Thyroid gland (tissue), 4 donors: ENCODE measurements at regions not wholly inside any gene's neighbourhood (a gene's known extent, or its start where the extent isn't known, plus 50 kb on each side); places are given as distances from the start of the nearest gene placed in this dataset.

ENCODE experiments used
- DNase-seq, 2 donors: peaks; one replicate each; pipeline ENCODE4 v3.0.0-alpha.2; 2019
- H3K27ac ChIP-seq, 3 donors: fragments of 200-600 bp; sonication (generic); 1 replicate in 2 of 3; 2 replicates in 1 of 3; pipeline ENCODE4 v1.5.1; 2016 to 2019; ENCODE audit warnings: mild to moderate bottlenecking in 1 of 3, moderate library complexity in 1 of 3
- H3K27me3 ChIP-seq: fragments of 200-600 bp; sonication (generic); one replicate; pipeline ENCODE4 v1.5.1; 2019
- H3K36me3 ChIP-seq, 2 donors: fragments of 200-600 bp; sonication (generic); one replicate each; pipeline ENCODE4 v1.5.1; 2016 to 2019
- H3K4me1 ChIP-seq, 2 donors: fragments of 200-600 bp; sonication (generic); one replicate each; pipeline ENCODE4 v1.5.1; 2017 to 2019
- H3K4me3 ChIP-seq, 3 donors: fragments of 200-600 bp; sonication (generic); replicated peaks in 1 of 3; 1 replicate in 2 of 3; 2 replicates in 1 of 3; pipeline ENCODE4 v1.5.1; 2016; ENCODE audit warnings: mild to moderate bottlenecking in 1 of 3
- H3K9me3 ChIP-seq: fragments of 200-600 bp; sonication (generic); one replicate; pipeline ENCODE4 v1.5.1; 2017
- POLR2A ChIP-seq, 2 donors: fragments of 450-650 bp; IDR thresholded peaks; one replicate each; pipeline ENCODE4 v1.6.1; 2017; ENCODE audit warnings: antibody characterized with exemption in 2 of 2, mild to moderate bottlenecking in 2 of 2, moderate library complexity in 1 of 2
- WGBS, 2 donors: methylation state at CpG; one replicate each; pipeline ENCODE4 v1.1.5; 2017; 5-methylcytosine and 5-hydroxymethylcytosine counted together
- intact Hi-C: fragments of 100-400 bp; cut with DNase I; formaldehyde crosslinking; loops from one replicate; pipeline ENCODE4 v1.15.1; 2023
- TF ChIP-seq, protein P1 (sequence below), 6 experiments: fragments of 200-600 bp in 3 of 6; fragments of 450-650 bp in 3 of 6; sonication (generic) in 3 of 6; IDR thresholded peaks; one replicate each; pipeline ENCODE4 v1.5.1; 2016 to 2019; ENCODE audit warnings: antibody characterized with exemption in 6 of 6, mild to moderate bottlenecking in 2 of 6, inconsistent platforms in 1 of 6, moderate library complexity in 1 of 6

- no peak overlapping the region for H3K4me3 ChIP-seq
- no peak overlapping the region for H3K27ac ChIP-seq
- TF ChIP-seq, protein P1, sequence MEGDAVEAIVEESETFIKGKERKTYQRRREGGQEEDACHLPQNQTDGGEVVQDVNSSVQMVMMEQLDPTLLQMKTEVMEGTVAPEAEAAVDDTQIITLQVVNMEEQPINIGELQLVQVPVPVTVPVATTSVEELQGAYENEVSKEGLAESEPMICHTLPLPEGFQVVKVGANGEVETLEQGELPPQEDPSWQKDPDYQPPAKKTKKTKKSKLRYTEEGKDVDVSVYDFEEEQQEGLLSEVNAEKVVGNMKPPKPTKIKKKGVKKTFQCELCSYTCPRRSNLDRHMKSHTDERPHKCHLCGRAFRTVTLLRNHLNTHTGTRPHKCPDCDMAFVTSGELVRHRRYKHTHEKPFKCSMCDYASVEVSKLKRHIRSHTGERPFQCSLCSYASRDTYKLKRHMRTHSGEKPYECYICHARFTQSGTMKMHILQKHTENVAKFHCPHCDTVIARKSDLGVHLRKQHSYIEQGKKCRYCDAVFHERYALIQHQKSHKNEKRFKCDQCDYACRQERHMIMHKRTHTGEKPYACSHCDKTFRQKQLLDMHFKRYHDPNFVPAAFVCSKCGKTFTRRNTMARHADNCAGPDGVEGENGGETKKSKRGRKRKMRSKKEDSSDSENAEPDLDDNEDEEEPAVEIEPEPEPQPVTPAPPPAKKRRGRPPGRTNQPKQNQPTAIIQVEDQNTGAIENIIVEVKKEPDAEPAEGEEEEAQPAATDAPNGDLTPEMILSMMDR (IDR thresholded peaks at IDR 0.05) = no peak
- TF ChIP-seq POLR2A (IDR thresholded peaks at IDR 0.05) = no peak
- no peaks in the 10 kb centered on the region for H3K4me1 ChIP-seq
- H3K27me3 ChIP-seq = no peaks in the 10 kb centered on the region
- WGBS, 2 donors = 38 to 50% methylated on average over 1 of the region's 1 CpG
- no peak for DNase-seq
- H3K9me3 ChIP-seq = no peaks in the 10 kb centered on the region
- H3K36me3 ChIP-seq = no peaks in the 10 kb centered on the region
- intact Hi-C loops = no loop called here
Measured at GRCh38 chr12:29921307-29921706, 137.6 kb upstream of the TMTC1 start.

DNA sequence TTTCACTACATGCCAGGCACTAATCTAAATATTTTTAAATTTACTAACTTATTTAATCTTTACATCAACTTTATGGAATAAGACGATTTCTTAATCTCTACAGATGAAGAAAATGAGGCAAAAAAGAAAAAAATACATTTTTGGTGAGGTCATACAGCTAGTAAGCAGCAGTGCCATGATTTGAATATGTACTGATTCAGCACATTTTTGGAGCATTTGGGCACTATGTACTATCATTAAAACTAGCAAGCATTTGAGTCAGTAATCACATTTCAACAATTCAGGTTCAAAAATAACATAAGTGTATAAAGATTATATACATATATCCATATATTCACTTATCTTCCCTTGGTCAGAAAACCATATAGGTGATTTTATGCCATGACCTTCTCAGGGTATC, 124.4 kb upstream of the TMTC1 start:
- no peaks in the 10 kb centered on the region for H3K9me3 ChIP-seq
- no peaks in the 10 kb centered on the region for H3K27me3 ChIP-seq
- no peaks in the 10 kb centered on the region for H3K4me1 ChIP-seq
- TF ChIP-seq POLR2A (IDR thresholded peaks at IDR 0.05) = no peak
- TF ChIP-seq, protein P1 (IDR thresholded peaks at IDR 0.05) = no peak
- no peaks in the 10 kb centered on the region for H3K36me3 ChIP-seq
- 61 to 62% methylated on average over 1 of the region's 1 CpG for WGBS, 2 donors
- no peak overlapping the region for H3K4me3 ChIP-seq
- no peak for DNase-seq
- no peak overlapping the region for H3K27ac ChIP-seq
- intact Hi-C loops = no loop called here

GRCh38 chr12:29907461-29907860, 123.7 kb upstream of the TMTC1 start:
- H3K9me3 ChIP-seq = no peaks in the 10 kb centered on the region
- TF ChIP-seq POLR2A (IDR thresholded peaks at IDR 0.05) = no peak
- TF ChIP-seq, protein P1 (IDR thresholded peaks at IDR 0.05) = no peak
- H3K36me3 ChIP-seq = no peaks in the 10 kb centered on the region
- intact Hi-C loops = no loop called here
- no peaks in the 10 kb centered on the region for H3K4me1 ChIP-seq
- H3K27ac ChIP-seq = no peak overlapping the region
- DNase-seq = no peak
- no peaks in the 10 kb centered on the region for H3K27me3 ChIP-seq
- 94 to 97% methylated on average over 4 of the region's 4 CpGs for WGBS, 2 donors
- H3K4me3 ChIP-seq = no peak overlapping the region

DNA sequence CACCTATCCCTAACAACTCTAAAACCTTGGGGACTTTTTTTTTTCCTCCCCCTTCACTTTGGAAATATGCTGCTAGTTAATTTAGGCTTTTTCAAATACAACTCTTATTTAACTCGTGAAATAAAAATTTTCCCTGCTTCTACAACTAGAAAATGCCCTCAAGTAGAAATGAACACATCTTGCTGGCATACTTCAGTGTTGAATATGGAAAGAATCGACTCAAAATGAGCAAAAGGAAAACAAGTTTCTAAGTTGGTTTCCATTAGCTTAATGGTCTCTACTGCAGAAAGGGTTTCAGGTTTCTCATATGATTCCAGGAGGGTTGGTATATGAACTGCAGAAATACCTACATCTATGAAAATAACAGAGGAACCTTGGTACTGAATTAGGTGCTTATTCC, 118.3 kb upstream of the TMTC1 start:
- Histone ChIP-seq H3K4me3 (no peak overlapping the region), H3K9me3 (no peaks in the 10 kb centered on the region), H3K36me3 (no peaks in the 10 kb centered on the region), H3K27ac (no peak overlapping the region), H3K4me1 (no peaks in the 10 kb centered on the region), H3K27me3 (no peaks in the 10 kb centered on the region)
- no peak for DNase-seq
- WGBS, 2 donors = 31 to 44% methylated on average over 2 of the region's 2 CpGs
- TF ChIP-seq, protein P1 (IDR thresholded peaks at IDR 0.05) = no peak
- TF ChIP-seq POLR2A (IDR thresholded peaks at IDR 0.05) = no peak
- intact Hi-C loops = no loop called here

DNA sequence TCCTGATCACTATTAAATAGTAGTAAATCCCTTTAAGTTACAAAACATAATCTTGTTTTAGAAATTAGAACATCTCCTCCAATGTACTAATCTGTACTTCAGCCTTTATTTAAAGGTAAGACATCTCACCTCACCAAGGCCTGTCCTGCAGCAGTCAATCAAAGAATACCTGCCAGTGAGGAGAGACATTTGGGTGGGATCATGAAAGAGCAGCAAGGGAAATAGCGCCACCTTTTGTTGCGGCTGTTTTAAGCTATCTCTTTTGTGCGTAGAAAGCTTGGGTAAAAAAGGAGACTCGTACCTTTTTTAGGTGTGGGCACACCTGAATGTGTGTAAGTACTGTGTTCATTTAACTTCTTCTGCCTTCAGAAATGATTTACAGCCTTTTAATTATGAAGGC, 117.8 kb upstream of the TMTC1 start:
- no peaks in the 10 kb centered on the region for H3K27me3 ChIP-seq
- intact Hi-C loops = no loop called here

More for the DNA sequence above, 117.8 kb upstream of the TMTC1 start:
- TF ChIP-seq POLR2A (IDR thresholded peaks at IDR 0.05) = no peak
- TF ChIP-seq, protein P1 (IDR thresholded peaks at IDR 0.05) = no peak
- no peak overlapping the region for H3K27ac ChIP-seq
- no peak for DNase-seq
- H3K4me1 ChIP-seq = no peaks in the 10 kb centered on the region
- H3K9me3 ChIP-seq = no peaks in the 10 kb centered on the region
- no peaks in the 10 kb centered on the region for H3K36me3 ChIP-seq
- WGBS, 2 donors = 58 to 68% methylated on average over 4 of the region's 4 CpGs
- H3K4me3 ChIP-seq = no peak overlapping the region
